ENCODE measurements at regions not wholly inside any gene's neighbourhood (a gene's known extent, or its start where the extent isn't known, plus 50 kb on each side); places are given as distances from the start of the nearest gene placed in this dataset.
"Not testable (repeated sequence)": the region's sequence is repeated elsewhere in the genome, so short reads cannot be mapped to it uniquely, and the experiment has no call there.

DNA sequence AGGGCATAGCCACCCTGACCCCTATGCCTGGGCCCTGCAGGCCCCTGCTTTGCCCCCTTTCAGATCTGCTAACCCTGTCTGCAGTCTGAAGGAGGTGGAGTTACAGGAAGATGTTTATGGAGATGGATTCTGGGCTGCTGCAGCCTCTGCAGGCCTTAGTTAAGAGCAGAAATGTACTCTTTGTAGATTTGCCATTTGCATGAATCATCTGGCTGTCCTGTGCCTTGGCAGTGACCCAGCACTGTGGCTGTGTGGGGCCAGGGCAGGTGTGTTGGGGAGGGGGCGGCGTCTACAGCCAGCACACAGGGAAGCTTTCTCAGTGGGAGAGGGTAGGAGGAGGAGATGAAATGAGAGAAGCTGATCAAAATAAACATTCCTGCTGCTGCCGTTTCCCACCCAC lies 867.3 kb downstream of the PLA2G4A start:
- no peak for FAIRE-seq
- TF ChIP-seq, protein P1, sequence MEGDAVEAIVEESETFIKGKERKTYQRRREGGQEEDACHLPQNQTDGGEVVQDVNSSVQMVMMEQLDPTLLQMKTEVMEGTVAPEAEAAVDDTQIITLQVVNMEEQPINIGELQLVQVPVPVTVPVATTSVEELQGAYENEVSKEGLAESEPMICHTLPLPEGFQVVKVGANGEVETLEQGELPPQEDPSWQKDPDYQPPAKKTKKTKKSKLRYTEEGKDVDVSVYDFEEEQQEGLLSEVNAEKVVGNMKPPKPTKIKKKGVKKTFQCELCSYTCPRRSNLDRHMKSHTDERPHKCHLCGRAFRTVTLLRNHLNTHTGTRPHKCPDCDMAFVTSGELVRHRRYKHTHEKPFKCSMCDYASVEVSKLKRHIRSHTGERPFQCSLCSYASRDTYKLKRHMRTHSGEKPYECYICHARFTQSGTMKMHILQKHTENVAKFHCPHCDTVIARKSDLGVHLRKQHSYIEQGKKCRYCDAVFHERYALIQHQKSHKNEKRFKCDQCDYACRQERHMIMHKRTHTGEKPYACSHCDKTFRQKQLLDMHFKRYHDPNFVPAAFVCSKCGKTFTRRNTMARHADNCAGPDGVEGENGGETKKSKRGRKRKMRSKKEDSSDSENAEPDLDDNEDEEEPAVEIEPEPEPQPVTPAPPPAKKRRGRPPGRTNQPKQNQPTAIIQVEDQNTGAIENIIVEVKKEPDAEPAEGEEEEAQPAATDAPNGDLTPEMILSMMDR (IDR thresholded peaks at IDR 0.05; ENCODE audit: insufficient read depth, missing control alignments) = no peak
- DNase-seq (ENCODE audit: insufficient read length, low spot score) = no peak

GRCh38 chr1:187703138-187704130 lies 874.7 kb downstream of the PLA2G4A start:
- FAIRE-seq; DNase-seq (ENCODE audit: insufficient read length, low spot score): not testable (repeated sequence)

GRCh38 chr1:187714470-187714869 lies 885.7 kb downstream of the PLA2G4A start:
- no peak for DNase-seq (ENCODE audit: insufficient read length, low spot score)
- FAIRE-seq = no peak
- TF ChIP-seq, protein P1 (IDR thresholded peaks at IDR 0.05; ENCODE audit: insufficient read depth, missing control alignments) = no peak

DNA sequence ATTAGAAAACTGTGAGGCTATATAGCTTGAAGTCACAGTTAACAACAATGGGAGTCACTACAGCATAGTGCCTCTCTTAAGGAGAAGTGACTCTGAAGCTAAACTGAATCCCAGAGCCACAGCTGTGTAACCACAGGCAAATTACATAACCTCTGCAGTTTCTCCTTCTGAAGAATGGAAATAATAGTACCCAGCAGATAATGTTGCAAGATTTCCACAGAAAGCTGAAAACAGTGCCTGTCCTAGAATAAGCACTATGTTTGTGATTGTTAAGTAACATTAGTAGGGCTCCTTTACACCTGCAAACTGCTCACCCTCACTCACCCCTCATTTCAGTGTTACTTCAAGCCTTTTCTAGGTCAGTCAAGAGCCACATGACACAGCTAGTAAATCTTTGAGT lies 886.7 kb downstream of the PLA2G4A start:
- peak; percentile 74 for FAIRE-seq

DNA sequence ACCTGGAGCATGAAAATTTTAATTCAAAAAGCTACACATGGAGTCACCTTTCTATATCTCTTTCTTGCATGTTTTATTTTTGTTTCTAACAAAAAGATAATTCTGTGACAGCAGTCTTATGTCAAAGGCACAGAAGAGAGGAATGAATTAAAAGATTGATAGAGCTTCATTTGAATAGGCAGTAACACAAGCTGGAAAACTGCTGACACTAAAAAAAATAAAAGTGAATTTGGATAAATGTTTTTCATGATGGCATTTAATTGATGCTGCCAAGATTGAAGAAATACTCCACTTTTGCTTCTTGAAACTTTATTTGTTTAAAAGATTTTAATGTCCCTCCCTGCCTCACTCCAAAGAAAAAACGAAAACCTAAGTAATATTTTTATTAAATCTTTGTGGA lies 887.4 kb downstream of the PLA2G4A start:
- no peak for FAIRE-seq
- no peak for DNase-seq (ENCODE audit: insufficient read length, low spot score)
- TF ChIP-seq, protein P1 (IDR thresholded peaks at IDR 0.05; ENCODE audit: insufficient read depth, missing control alignments) = no peak

More for the DNA sequence above, 886.7 kb downstream of the PLA2G4A start:
- TF ChIP-seq, protein P1 (IDR thresholded peaks at IDR 0.05; ENCODE audit: insufficient read depth, missing control alignments) = no peak
- DNase-seq (ENCODE audit: insufficient read length, low spot score) = no peak

DNA sequence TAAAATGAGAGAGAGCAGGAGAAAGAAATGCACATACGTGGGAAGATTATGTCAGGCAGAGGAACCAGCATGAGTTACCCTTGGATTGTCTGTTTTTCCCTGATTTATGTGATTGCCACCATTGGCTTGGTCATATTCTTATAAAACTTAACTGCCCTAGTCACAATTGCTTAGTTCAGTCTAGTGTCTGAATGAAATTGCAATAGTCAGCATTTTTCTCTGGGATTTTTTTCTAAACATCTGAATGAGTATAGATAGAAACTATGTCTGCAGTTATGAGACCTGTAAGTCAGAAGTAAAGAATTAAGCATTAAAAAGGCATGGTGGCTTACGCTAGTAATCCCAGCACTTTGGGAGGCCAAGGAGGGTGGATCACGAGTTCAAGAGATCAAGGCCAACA lies 889.8 kb downstream of the PLA2G4A start:
- FAIRE-seq (no peak), DNase-seq (ENCODE audit: insufficient read length, low spot score) (no peak)
- TF ChIP-seq, protein P1 (IDR thresholded peaks at IDR 0.05; ENCODE audit: insufficient read depth, missing control alignments) = no peak

DNA sequence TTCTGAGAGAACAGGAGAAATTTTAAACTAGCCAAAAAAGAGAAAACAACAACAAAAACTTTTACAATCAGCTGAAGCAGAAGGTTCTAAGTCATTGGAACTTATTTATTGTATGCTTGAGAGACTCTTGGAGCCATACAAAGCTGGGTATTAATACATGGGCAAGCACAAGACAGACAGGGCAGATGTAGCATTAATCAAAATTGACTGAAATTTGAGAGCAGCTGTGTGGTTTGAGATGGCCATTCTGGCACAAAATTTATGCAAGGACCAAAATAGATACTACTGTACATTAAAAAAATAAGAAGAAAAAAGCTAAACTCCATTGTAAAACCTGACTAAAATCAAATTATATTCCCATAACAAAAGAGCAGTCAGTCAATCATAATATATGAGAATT lies 892.5 kb downstream of the PLA2G4A start:
- TF ChIP-seq, protein P1 (IDR thresholded peaks at IDR 0.05; ENCODE audit: insufficient read depth, missing control alignments) = no peak
- DNase-seq (ENCODE audit: insufficient read length, low spot score) = no peak
- no peak for FAIRE-seq

Measured in D721Med (cell line).